Suprapubic skin (tissue), 3 donors: ENCODE measurements at regions not wholly inside any gene's neighbourhood (a gene's known extent, or its start where the extent isn't known, plus 50 kb on each side); places are given as distances from the start of the nearest gene placed in this dataset.

Source experiments
- POLR2A ChIP-seq, 2 donors: fragments of 450-650 bp; IDR thresholded peaks; one replicate each; pipeline ENCODE4 v1.6.1; 2017; ENCODE audit warnings: antibody characterized with exemption in 2 of 2, mild to moderate bottlenecking in 2 of 2, moderate library complexity in 2 of 2
- TF ChIP-seq, protein P1 (sequence below), 2 donors: fragments of 200-600 bp in 1 of 2; fragments of 450-650 bp in 1 of 2; sonication (generic) in 1 of 2; IDR thresholded peaks; one replicate each; pipeline ENCODE4 v1.5.1; 2016 to 2019; ENCODE audit warnings: antibody characterized with exemption in 2 of 2, mild to moderate bottlenecking in 1 of 2, moderate library complexity in 1 of 2

DNA sequence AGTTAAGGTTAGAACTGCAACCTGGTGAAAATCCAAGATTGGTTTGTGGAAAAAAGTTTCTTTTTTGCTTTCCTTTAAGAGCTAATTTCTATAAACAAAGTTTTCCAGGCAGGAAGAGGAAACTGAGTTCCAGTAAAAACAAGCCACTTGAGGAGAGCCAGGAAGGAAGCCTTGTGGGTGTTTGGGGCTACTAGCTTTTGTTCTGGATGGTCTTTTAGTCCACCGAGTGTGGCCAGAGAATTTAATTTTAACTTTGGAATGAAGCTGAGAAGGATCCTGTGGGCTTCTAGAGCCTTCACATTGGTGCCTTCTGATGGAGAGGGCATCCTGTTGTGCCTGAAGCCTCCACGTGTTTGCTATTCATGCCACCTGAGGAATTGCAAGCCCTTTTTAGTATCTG, 327.9 kb downstream of the C12orf75 start:
- TF ChIP-seq, protein P1, sequence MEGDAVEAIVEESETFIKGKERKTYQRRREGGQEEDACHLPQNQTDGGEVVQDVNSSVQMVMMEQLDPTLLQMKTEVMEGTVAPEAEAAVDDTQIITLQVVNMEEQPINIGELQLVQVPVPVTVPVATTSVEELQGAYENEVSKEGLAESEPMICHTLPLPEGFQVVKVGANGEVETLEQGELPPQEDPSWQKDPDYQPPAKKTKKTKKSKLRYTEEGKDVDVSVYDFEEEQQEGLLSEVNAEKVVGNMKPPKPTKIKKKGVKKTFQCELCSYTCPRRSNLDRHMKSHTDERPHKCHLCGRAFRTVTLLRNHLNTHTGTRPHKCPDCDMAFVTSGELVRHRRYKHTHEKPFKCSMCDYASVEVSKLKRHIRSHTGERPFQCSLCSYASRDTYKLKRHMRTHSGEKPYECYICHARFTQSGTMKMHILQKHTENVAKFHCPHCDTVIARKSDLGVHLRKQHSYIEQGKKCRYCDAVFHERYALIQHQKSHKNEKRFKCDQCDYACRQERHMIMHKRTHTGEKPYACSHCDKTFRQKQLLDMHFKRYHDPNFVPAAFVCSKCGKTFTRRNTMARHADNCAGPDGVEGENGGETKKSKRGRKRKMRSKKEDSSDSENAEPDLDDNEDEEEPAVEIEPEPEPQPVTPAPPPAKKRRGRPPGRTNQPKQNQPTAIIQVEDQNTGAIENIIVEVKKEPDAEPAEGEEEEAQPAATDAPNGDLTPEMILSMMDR (IDR thresholded peaks at IDR 0.05), result no peak
- no peak for TF ChIP-seq POLR2A (IDR thresholded peaks at IDR 0.05)
